NCI-H526 treated with DMSO at 0.1 percent for 48 hours (cell line): ENCODE measurements at regions not wholly inside any gene's neighbourhood (a gene's known extent, or its start where the extent isn't known, plus 50 kb on each side); places are given as distances from the start of the nearest gene placed in this dataset.

ENCODE experiments used
- DNase-seq: peaks from one replicate; lab custom pipeline; 2025; lab: John Stamatoyannopoulos, UW

GRCh38 chr20:11247046-11248010 is 573.5 kb upstream of the JAG1 start:
- DNase-seq: no peak

DNA sequence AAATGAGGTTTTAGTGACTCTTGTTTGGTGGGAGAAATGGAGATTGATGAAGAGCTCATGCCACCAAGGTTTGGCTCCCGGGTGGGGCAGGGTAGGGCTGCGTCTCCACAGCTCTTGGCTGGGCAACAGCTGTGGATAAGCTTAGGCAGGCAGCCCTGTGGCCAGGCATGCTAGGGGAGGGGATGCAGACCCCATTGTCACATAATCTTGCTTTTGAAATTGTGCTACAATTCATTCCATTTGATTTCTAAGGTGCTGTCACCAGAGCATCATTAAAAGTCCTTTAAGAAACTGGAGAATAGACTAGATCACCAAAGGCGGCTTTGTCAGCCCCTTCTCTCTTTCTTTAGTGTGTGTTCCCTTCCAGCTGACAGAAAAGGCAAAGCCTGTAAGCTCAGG is 574.2 kb upstream of the JAG1 start:
- no peak for DNase-seq

- peak; percentile 95 for DNase-seq
Observed at GRCh38 chr20:11248687-11249638, 575.2 kb upstream of the JAG1 start.

- no peak for DNase-seq
Observed at GRCh38 chr20:11249683-11250082, 575.9 kb upstream of the JAG1 start.

DNA sequence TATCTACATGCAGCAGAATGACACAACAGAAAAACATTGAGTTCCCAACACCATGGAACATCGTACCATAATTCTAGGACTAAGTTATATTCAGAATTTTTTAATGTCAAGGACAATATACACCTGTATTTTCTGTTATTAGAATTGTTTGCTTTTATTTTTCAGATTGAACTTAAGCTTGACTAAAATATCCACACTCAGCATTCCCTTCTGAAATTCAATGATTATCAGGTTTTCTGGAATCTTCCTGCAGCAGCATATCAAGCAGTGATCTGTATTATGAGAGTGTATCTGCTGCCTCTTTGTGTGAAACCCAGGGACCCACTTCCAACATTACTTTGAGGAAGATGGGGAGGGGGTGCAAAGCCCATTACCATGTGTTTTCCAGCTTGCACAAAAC is 578.6 kb upstream of the JAG1 start:
- DNase-seq: no peak

DNA sequence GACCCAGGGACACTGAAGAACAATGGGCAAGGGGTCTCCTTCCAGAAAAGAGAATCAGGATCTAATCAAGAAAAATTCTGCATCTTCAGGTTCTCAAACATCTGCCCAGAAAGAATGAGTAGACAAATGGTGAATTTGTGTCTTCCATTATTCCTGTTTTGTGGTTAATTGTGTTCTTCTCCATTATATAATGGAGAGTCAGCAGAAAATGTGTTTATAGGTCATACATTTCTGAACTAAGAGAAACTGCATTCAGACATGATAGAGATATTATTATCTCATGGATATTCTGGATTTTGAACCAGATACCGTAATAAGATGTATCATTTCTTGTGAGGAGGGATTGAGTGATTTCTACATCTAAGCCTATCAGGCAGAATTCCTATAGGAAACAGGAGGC is 581.7 kb upstream of the JAG1 start:
- DNase-seq: no peak

GRCh38 chr20:11255860-11256259 is 582.1 kb upstream of the JAG1 start:
- DNase-seq: no peak

GRCh38 chr20:11260611-11261010 is 586.8 kb upstream of the JAG1 start:
- no peak for DNase-seq

- no peak for DNase-seq
Observed at GRCh38 chr20:11261533-11262000, 587.8 kb upstream of the JAG1 start.

- DNase-seq: no peak
Observed at GRCh38 chr20:11266571-11266970, 592.8 kb upstream of the JAG1 start.

DNA sequence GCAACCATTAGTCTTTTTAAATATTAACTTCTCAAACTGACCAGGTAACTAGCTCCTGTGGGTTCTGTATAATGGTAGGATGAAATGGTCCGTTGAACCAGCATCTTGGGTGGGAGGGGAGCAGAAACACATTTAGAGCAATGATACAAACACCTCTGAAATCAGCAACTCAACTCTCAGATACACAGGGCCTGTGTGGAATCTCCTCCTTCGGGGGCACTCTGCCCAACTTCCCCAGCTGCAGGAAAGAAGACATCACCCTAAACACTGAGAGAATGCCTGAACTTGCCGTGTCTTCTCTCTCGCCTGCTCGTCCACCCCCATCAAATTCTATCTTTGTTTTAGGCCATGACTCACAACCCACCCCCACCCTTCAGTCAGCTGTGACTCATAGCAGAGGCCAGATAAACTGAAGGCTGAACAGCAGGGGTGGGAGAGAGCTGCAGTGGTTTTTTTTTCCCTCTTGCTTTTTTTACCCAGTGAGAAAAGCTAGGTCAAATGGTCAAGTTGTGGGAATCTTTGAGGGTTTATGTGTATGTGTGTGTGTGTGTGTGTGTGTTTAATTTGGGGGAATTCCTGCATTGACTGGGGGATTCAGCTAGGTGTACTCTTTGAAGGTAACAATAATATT is 593.4 kb upstream of the JAG1 start:
- DNase-seq: no peak

DNA sequence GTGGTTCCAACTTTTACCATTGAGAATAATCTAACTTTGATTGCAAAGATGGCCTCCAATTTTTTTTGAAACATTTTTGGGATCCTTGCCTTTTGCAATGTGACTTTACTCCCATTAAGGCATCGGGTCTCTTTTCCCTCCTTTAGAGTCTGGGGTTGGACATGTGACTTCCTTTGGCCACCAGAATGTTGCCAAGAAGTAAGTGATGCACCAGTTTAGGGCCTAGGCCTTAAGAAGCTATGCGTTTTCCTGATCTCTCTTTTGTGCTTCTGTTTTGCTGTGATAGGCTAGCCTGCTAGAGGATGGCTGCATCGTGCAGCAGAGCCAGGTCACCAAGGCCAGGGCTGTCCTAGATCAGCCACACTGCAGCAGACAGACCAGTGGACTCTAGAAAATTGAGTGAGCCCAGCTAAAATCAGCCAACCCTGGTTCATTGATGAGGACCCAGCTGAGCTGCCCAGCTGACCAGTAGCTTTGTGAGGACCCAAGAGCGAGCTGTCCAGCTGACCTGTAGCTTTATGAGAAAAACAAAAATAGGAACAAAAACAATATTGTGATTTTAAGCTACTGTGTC is 594.0 kb upstream of the JAG1 start:
- no peak for DNase-seq

- DNase-seq: no peak
Observed at GRCh38 chr20:11270566-11270965, 596.8 kb upstream of the JAG1 start.

- DNase-seq: no peak
Observed at GRCh38 chr20:11271319-11271718, 597.5 kb upstream of the JAG1 start.

DNA sequence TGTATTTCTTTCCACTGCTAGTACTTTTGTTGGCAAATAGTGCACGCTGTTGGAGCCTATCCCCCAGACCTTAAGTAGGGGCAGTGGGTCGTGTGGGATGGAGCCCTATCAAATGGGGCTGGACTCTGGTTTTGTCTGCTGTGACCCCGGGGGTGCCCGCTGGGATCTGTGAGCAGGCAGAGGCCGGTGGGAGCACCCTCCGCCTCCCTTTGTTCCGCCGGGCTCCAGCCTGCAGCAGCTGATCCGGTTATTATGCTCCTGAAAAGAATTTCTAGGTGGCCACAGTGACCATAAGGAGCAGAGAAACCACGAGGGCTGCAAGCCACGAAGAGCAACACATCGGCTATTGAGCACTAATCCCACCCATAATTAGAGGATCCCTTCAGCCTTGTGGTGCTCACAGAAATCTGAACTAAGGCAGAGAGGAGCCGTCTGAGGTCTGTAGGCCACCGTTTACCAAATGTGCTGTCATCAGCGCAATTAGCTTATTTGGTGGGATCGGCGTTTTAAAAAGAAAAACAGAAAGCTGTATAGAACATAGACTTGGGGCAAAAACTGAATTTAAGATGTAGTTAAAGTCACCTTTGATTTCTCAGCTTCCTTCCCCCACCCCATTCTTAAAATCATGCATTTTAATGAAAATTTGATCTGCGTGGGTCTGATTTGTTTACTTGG is 598.3 kb upstream of the JAG1 start:
- no peak for DNase-seq

GRCh38 chr20:11274141-11274594 is 600.4 kb upstream of the JAG1 start:
- DNase-seq: peak; percentile 55

GRCh38 chr20:11275740-11276139 is 601.9 kb upstream of the JAG1 start:
- DNase-seq: no peak

DNA sequence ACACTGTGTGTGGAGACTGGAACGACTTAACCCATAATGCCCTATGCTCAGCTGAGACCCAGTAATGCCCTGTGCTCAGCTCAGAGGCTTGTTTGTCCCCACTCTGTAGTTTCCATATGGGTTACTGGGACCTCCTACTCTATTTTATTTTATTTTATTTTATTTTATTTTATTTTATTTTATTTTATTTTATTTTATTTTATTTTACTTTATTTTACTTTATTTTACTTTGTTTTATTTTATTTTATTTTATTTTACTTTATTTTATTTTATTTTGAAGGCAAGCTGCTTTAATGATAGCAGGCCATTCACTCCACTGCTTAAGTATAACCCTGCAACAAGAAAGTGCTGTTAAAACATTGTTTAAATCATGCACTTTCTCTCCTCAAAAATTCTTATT is 603.4 kb upstream of the JAG1 start:
- no peak for DNase-seq

DNA sequence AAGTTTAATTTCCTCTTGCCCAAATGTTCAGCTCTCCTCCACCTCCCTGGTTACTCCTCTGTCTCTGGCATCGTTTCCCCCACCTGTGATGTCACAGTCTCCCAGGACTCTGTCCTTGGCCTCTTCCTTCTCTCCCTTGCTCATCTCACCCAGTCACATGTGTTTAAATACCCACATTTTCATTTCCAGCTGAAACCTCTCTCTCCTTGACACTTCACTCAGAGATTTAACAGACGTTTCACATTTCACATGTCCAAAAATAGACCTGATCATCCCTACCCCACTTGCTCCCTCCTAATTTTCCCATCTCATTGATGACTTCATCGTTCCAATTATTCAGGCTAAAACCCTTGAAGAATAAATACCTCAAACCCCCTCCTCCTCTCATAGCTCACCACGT is 604.1 kb upstream of the JAG1 start:
- DNase-seq: no peak

- DNase-seq: no peak
Observed at GRCh38 chr20:11278461-11278860, 604.7 kb upstream of the JAG1 start.

GRCh38 chr20:11281240-11281639 is 607.4 kb upstream of the JAG1 start:
- DNase-seq: no peak
